ENCODE measurements at regions not wholly inside any gene's neighbourhood (a gene's known extent, or its start where the extent isn't known, plus 50 kb on each side); places are given as distances from the start of the nearest gene placed in this dataset.

DNA sequence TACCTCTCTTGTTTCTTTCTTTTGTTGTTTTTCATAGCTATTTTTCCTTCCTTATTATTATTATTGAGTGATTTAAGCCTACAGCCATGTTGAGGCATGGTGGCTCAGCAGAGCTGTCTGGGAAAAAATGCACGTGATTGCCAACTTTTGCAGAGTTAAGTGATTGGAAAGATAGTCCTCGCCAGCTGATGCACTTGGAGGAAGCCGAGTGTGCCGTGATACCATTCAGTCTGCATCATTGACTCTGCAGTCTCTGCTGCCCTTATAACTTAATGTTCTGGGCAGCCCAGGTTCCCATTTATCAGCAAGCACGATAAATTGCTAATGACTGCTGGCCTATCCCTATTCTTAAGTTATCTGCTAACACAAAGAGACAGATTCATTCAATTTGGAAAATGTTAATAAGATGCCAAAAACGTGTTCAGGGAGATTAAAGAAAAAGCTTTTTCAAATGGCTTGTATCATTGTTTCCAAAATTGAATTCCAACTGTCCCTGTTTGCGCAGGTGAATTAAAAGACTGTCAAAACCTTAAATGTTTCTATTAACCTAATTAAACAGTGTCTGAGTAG, 232.9 kb upstream of the NPY start:
- TF ChIP-seq, protein P1, sequence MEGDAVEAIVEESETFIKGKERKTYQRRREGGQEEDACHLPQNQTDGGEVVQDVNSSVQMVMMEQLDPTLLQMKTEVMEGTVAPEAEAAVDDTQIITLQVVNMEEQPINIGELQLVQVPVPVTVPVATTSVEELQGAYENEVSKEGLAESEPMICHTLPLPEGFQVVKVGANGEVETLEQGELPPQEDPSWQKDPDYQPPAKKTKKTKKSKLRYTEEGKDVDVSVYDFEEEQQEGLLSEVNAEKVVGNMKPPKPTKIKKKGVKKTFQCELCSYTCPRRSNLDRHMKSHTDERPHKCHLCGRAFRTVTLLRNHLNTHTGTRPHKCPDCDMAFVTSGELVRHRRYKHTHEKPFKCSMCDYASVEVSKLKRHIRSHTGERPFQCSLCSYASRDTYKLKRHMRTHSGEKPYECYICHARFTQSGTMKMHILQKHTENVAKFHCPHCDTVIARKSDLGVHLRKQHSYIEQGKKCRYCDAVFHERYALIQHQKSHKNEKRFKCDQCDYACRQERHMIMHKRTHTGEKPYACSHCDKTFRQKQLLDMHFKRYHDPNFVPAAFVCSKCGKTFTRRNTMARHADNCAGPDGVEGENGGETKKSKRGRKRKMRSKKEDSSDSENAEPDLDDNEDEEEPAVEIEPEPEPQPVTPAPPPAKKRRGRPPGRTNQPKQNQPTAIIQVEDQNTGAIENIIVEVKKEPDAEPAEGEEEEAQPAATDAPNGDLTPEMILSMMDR (IDR thresholded peaks at IDR 0.05): no peak
- TF ChIP-seq POLR2A (IDR thresholded peaks at IDR 0.05) (no peak), POLR2AphosphoS5 (IDR thresholded peaks at IDR 0.05) (no peak)

Data from sigmoid colon (tissue), 4 donors.